Activated T-cell treated with anti-CD3 and anti-CD28 coated beads for 48 hours (primary cell): ENCODE measurements at regions not wholly inside any gene's neighbourhood (a gene's known extent, or its start where the extent isn't known, plus 50 kb on each side); places are given as distances from the start of the nearest gene placed in this dataset.
"Not testable (repeated sequence)": the region's sequence is repeated elsewhere in the genome, so short reads cannot be mapped to it uniquely, and the experiment has no call there.

Experiments
- DNase-seq: peaks from one replicate; pipeline ENCODE4 v3.0.0-alpha.2; 2020; ENCODE audit warnings: low read depth

- DNase-seq = not testable (repeated sequence)
Observed at GRCh38 chr1:148049115-148049496, 103.0 kb downstream of the NBPF11 start.

DNA sequence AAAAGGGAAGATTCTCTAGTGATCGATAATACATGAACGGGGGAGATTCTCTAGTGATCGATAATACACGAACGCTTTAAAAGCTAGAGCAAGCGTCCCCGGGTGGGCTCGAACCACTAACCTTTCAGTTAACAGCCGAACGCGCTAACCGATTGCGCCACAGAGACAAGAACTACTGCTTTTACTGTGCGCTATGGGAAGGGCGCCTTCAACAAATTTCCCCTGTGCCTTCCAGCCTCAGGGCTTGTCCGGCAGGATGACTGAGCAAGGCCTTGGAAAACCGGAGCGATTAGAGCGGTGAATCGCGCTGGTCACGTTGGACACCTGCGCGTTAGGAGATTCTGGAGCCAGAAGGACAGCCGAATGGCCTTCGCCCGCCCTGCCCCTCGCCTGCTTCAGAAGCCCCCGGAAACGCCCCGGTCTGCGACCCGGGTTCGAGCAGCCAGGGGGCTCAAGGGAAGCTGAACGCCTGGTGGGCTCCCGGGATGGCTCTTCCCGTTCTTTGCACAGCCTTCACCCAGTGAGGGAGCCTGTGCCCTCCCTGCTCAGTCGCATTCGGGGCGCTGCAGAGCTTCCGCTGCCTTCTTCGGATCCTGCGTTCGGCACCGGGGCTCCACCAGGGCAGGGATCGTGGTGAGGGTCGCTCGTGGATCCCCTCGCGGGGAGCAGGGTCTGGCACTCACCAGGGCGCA lies 103.5 kb downstream of the NBPF11 start:
- DNase-seq = peak; percentile 37

- not testable (repeated sequence) for DNase-seq
Observed at GRCh38 chr1:148045872-148046271, 106.2 kb downstream of the NBPF11 start.

DNA sequence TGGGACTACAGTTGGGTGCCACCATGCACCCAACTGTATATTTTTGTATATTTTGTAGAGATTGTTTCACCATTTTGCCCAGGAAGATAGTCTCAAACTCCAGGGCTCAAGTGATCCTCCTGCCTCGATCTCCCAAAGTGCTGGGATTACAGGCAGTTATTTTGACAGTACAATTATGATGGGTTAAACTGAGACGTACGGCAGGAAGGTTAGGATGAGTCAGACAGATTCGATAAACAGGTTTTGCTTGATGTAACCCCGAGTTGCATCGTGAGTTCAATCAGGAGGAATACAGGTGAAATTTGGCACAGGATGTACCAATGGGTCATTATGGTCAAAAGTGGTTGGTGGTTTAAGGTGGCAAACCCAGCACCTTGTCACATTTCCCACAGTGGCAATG lies 107.6 kb downstream of the NBPF11 start:
- DNase-seq = not testable (repeated sequence)
